SHP77 treated with DMSO at 0.1 percent for 48 hours (cell line): ENCODE measurements at regions not wholly inside any gene's neighbourhood (a gene's known extent, or its start where the extent isn't known, plus 50 kb on each side); places are given as distances from the start of the nearest gene placed in this dataset.

Source experiments
- DNase-seq: peaks from one replicate; lab custom pipeline; 2025; lab: John Stamatoyannopoulos, UW

- no peak for DNase-seq
Measured at GRCh38 chr10:2728087-2728486, 339.3 kb upstream of the PFKP start.

- DNase-seq: no peak
Measured at GRCh38 chr10:2716596-2716995, 350.8 kb upstream of the PFKP start.

GRCh38 chr10:2714597-2714996 is 352.8 kb upstream of the PFKP start:
- no peak for DNase-seq

- DNase-seq: no peak
Measured at GRCh38 chr10:2703953-2704352, 363.4 kb upstream of the PFKP start.

GRCh38 chr10:2701802-2702201 is 365.5 kb upstream of the PFKP start:
- no peak for DNase-seq

GRCh38 chr10:2700626-2701305 is 366.6 kb upstream of the PFKP start:
- no peak for DNase-seq

- no peak for DNase-seq
Measured at GRCh38 chr10:2688958-2689357, 378.4 kb upstream of the PFKP start.

GRCh38 chr10:2686691-2687090 is 380.7 kb upstream of the PFKP start:
- no peak for DNase-seq

- DNase-seq: no peak
Measured at GRCh38 chr10:2682491-2682890, 384.9 kb upstream of the PFKP start.

GRCh38 chr10:2681891-2682290 is 385.5 kb upstream of the PFKP start:
- no peak for DNase-seq

GRCh38 chr10:2680821-2681220 is 386.5 kb upstream of the PFKP start:
- no peak for DNase-seq

- DNase-seq: no peak
Measured at GRCh38 chr10:2679646-2680045, 387.7 kb upstream of the PFKP start.

- no peak for DNase-seq
Measured at GRCh38 chr10:2676455-2676854, 390.9 kb upstream of the PFKP start.

GRCh38 chr10:2674451-2674850 is 392.9 kb upstream of the PFKP start:
- DNase-seq: no peak

- no peak for DNase-seq
Measured at GRCh38 chr10:2670864-2671263, 396.5 kb upstream of the PFKP start.

- DNase-seq: no peak
Measured at GRCh38 chr10:2665772-2666171, 401.6 kb upstream of the PFKP start.

- no peak for DNase-seq
Measured at GRCh38 chr10:2660276-2660675, 407.1 kb upstream of the PFKP start.

- no peak for DNase-seq
Measured at GRCh38 chr10:2659660-2660209, 407.6 kb upstream of the PFKP start.

- no peak for DNase-seq
Measured at GRCh38 chr10:2658780-2659179, 408.6 kb upstream of the PFKP start.

GRCh38 chr10:2650328-2650727 is 417.0 kb upstream of the PFKP start:
- DNase-seq: no peak

- no peak for DNase-seq
Measured at GRCh38 chr10:2641028-2641427, 426.3 kb upstream of the PFKP start.

GRCh38 chr10:2633630-2634029 is 433.7 kb upstream of the PFKP start:
- DNase-seq: no peak

GRCh38 chr10:2631557-2632205 is 435.7 kb upstream of the PFKP start:
- DNase-seq: no peak

GRCh38 chr10:2628705-2629104 is 438.6 kb upstream of the PFKP start:
- DNase-seq: no peak
